ENCODE measurements at regions not wholly inside any gene's neighbourhood (a gene's known extent, or its start where the extent isn't known, plus 50 kb on each side); places are given as distances from the start of the nearest gene placed in this dataset.

- intact Hi-C loops (cut with DNase I) = loop anchor here (5.0 to 10.0 kb wide), 2 partner anchors 79 to 179 kb away; partner anchors contain the start of gene MAP4K3
- no peaks in the 10 kb centered on the region for H3K36me3 ChIP-seq
- TF ChIP-seq POLR2A (IDR thresholded peaks at IDR 0.05) (no peak), CTCF (IDR thresholded peaks at IDR 0.05) (no peak), POLR2AphosphoS5 (IDR thresholded peaks at IDR 0.05) (no peak)
- H3K27ac ChIP-seq = peak overlapping the region in 1 of 2 donors; percentile 7
- H3K4me1 ChIP-seq (replicated peaks) = no peaks in the 10 kb centered on the region
- 61% methylated on average over 6 of the region's 6 CpGs for WGBS
- no peak overlapping the region for H3K4me3 ChIP-seq
- DNase-seq (ENCODE audit: low spot score) = no peak
- no peaks in the 10 kb centered on the region for H3K27me3 ChIP-seq (replicated peaks; ENCODE audit: insufficient read depth)
- H3K9me3 ChIP-seq = no peaks in the 10 kb centered on the region
Observed at GRCh38 chr2:39515897-39516346, 78.8 kb upstream of the MAP4K3 start.

- intact Hi-C loops (cut with DNase I) = loop anchor here (5.0 to 10.0 kb wide), 2 partner anchors 79 to 178 kb away; partner anchors contain the start of gene MAP4K3
- TF ChIP-seq POLR2AphosphoS5 (IDR thresholded peaks at IDR 0.05) (peak; percentile 10), CTCF (IDR thresholded peaks at IDR 0.05) (no peak), POLR2A (IDR thresholded peaks at IDR 0.05) (no peak)
- Histone ChIP-seq H3K4me3 (no peak overlapping the region), H3K27me3 (replicated peaks; ENCODE audit: insufficient read depth) (no peaks in the 10 kb centered on the region), H3K36me3 (no peaks in the 10 kb centered on the region), H3K9me3 (no peaks in the 10 kb centered on the region), H3K27ac (peak overlapping the region in 1 of 2 donors; percentile 7), H3K4me1 (replicated peaks) (no peaks in the 10 kb centered on the region)
- WGBS = 63% methylated on average over 8 of the region's 8 CpGs
- peak; percentile 8 for DNase-seq (ENCODE audit: low spot score)
Observed at GRCh38 chr2:39516347-39517101, 79.4 kb upstream of the MAP4K3 start.

- Histone ChIP-seq H3K27ac (peak overlapping the region in 1 of 2 donors; percentile 7), H3K4me1 (replicated peaks) (no peaks in the 10 kb centered on the region), H3K27me3 (replicated peaks; ENCODE audit: insufficient read depth) (no peaks in the 10 kb centered on the region), H3K36me3 (no peaks in the 10 kb centered on the region), H3K9me3 (no peaks in the 10 kb centered on the region), H3K4me3 (no peak overlapping the region)
- no peak for DNase-seq (ENCODE audit: low spot score)
- WGBS = 74% methylated on average over 2 of the region's 2 CpGs
- TF ChIP-seq POLR2A (IDR thresholded peaks at IDR 0.05) = no peak
- no peak for TF ChIP-seq CTCF (IDR thresholded peaks at IDR 0.05)
- TF ChIP-seq POLR2AphosphoS5 (IDR thresholded peaks at IDR 0.05) = no peak
- intact Hi-C loops (cut with DNase I) = loop anchor here (5.0 to 10.0 kb wide), 2 partner anchors 80 to 178 kb away; partner anchors contain the start of gene MAP4K3
Observed at GRCh38 chr2:39517102-39517436, 80.0 kb upstream of the MAP4K3 start.

GRCh38 chr2:39517622-39518021 lies 80.5 kb upstream of the MAP4K3 start:
- DNase-seq (ENCODE audit: low spot score) = no peak
- Histone ChIP-seq H3K4me3 (no peak overlapping the region), H3K36me3 (no peaks in the 10 kb centered on the region), H3K27me3 (replicated peaks; ENCODE audit: insufficient read depth) (no peaks in the 10 kb centered on the region), H3K27ac (peak overlapping the region in 1 of 2 donors; percentile 7), H3K4me1 (replicated peaks) (no peaks in the 10 kb centered on the region), H3K9me3 (no peaks in the 10 kb centered on the region)
- TF ChIP-seq POLR2AphosphoS5 (IDR thresholded peaks at IDR 0.05) = no peak
- TF ChIP-seq POLR2A (IDR thresholded peaks at IDR 0.05) = no peak
- TF ChIP-seq CTCF (IDR thresholded peaks at IDR 0.05) = no peak
- intact Hi-C loops (cut with DNase I) = loop anchor here (5.0 to 10.0 kb wide), 2 partner anchors 80 to 177 kb away; partner anchors contain the start of gene MAP4K3
- WGBS = 67% methylated on average over 2 of the region's 2 CpGs

- H3K27me3 ChIP-seq (replicated peaks; ENCODE audit: insufficient read depth) = no peaks in the 10 kb centered on the region
- no peak overlapping the region for H3K4me3 ChIP-seq
- TF ChIP-seq CTCF (IDR thresholded peaks at IDR 0.05) = no peak
- TF ChIP-seq POLR2A (IDR thresholded peaks at IDR 0.05) = no peak
- TF ChIP-seq POLR2AphosphoS5 (IDR thresholded peaks at IDR 0.05) = no peak
- H3K4me1 ChIP-seq (replicated peaks) = no peaks in the 10 kb centered on the region
- no peaks in the 10 kb centered on the region for H3K9me3 ChIP-seq
- intact Hi-C loops (cut with DNase I) = loop anchor here (5.0 to 10.0 kb wide), 2 partner anchors 83 to 175 kb away; partner anchors contain the start of gene MAP4K3
- no peak overlapping the region for H3K27ac ChIP-seq
- no peak for DNase-seq (ENCODE audit: low spot score)
- H3K36me3 ChIP-seq = no peaks in the 10 kb centered on the region
- WGBS = 97% methylated on average over 1 of the region's 1 CpG
Observed at GRCh38 chr2:39519886-39520285, 82.8 kb upstream of the MAP4K3 start.

Data from prostate gland (tissue), 2 donors.